RCC 7860 (cell line): ENCODE measurements at regions not wholly inside any gene's neighbourhood (a gene's known extent, or its start where the extent isn't known, plus 50 kb on each side); places are given as distances from the start of the nearest gene placed in this dataset.

ENCODE experiments used
- DNase-seq: peaks from one replicate; pipeline ENCODE4 v3.0.0-alpha.2; 2015; ENCODE audit warnings: low spot score
- FAIRE-seq: peaks from 2 replicates; lab custom pipeline; 2012; peaks lifted over from hg19 to GRCh38; lab: Jason Lieb, UNC

DNA sequence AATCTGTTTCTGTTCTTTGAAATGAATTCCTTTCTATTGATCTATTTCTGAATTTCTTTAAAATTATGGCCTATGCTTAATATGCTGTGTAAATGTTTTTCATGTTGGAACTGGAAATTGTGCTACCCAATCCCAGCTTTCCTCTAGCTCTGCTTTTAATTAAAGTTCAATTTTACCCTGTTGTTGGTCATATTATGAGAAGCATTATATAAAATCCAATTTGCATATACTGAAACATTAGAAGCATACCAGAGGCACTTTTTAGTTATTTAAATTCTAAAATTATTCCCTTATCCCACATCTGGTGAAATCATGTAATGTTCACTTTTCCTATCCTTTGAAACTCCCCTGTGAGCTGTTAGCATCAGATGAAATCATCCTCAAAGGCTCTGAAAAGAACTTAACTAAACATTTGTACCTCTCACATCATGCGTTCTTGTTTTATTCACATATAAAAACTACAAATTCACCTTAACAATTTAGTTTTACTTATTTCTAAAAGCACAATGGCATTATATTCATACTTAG is 160.6 kb upstream of the COL21A1 start:
- DNase-seq (no peak), FAIRE-seq (no peak)

DNA sequence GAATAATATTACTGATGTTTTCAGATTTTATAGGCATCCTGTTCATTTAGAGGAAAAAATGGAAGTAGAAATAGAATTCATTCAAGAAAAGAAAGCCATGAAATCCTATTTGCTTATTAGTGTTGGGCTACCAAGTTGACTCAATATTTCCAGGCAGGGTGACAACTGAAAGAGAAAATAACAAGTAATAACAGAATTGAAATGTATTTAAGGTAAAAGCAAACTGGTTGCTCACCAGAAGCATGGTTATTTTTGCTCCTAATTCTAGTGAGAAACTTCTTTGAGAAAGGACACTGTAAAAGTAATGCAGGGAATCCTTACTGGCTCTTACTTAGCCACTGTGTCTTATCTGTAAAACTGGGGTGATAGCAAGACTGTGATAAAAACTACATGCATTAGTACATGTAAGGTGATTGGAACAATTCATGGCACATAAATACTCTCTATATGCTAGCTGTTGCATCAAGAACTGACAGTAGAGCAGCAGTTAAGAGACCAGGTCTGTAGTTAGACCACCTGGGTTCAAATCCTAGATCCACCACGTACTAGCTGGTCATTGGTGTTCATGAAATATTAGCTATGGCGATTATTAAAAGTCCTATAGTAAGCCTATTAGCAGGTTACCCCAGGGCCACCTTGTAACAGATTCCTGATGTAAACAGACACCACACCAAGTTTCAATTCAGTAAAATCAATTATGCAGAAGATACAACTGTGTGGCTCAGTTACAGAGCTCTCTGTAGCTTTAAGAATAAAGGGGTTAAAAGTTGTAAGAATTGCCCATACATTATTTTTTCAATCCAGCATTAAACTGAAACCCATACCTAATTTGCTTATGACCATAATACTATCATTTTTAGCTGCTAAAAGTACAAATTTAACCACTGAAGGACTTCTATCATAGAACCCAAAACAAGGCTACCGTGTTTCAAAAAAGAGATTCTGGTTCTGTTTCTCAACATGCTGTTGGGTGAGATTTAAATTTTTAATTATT is 159.2 kb upstream of the COL21A1 start:
- FAIRE-seq (no peak), DNase-seq (no peak)

DNA sequence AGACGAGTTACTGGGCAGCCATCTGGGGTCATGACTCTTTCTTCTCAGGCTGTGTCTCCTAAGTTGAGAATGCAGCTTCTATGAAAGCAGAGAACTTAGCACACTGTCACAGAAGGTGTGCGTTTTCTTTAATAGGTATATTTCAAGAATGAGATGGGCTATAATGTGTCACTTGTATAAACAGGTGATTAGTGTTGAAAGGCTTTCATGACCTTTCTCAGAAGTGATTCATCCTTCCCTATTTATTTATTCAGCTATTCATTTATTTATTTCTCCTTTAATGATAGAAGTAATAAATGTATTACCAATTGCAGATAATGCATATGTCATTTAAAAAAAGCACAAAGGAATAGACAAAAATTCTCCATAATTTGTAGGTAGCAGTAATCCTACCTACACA is 157.2 kb upstream of the COL21A1 start:
- FAIRE-seq (no peak), DNase-seq (no peak)

DNA sequence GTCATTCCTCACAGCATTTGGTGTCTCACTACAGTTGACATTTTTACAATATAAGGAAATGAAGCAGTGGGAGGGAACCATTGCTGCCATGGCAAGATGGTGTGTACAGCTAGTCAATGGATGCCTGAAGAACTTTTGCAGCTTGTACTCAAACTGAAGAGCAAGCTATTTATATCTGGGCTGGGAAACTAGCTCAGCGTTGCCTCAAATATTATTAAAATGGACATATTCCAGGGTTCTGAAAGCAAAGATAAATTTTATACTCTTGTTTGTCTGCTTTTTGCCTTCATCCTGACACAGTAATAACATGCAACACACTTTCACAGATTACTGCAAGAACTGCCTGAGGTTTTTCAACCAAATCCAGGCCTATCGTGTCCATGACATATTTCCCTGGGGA is 156.4 kb upstream of the COL21A1 start:
- FAIRE-seq = no peak

DNA sequence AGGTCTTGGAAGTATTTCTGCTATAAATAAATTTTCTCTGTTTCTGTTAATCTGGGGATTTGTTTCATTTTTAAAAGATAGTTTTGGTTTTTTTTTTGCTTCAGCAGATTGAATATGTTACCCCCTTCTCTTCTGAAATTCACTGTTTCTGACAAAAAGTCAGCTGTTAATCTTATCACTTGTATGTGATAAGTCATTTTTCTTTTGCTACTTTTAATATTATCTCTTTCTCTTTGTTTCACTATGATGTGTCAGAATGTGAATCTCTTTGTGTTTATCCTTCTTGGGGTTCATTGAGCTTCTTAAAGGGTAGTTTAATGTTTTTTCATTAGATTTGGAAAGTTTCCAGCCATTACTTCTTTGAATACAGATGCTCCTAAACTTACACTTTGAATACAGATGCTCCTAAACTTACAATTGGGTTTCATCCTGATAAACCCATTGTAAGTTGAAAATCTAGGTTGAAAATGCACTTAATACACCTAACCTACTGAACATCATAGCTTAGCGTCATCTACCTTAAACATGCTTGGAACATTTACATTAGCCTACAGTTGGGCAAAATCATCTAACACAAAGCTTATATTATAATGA is 154.2 kb upstream of the COL21A1 start:
- FAIRE-seq (no peak), DNase-seq (no peak)

More for the DNA sequence above, 156.4 kb upstream of the COL21A1 start:
- DNase-seq = no peak

DNA sequence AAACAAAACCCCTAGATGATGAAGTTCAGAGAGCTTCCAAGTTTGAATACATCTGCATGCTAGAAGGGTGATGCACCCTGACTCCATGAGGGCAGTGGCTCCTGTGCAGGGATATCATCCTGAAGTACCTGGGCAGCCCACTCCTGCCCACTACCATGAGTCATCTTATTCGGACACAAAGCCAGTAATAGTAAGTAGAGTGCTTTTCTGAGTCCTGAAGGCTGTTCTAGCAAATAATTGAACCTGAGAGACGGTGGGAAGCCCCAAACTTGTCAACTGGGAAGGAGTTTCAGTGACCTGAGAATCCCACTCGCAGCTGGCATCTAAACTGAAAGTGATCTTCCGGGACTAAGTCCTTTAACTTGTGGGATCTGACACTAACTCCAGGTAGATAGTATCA is 152.9 kb upstream of the COL21A1 start:
- DNase-seq = peak; percentile 78
- FAIRE-seq = no peak

DNA sequence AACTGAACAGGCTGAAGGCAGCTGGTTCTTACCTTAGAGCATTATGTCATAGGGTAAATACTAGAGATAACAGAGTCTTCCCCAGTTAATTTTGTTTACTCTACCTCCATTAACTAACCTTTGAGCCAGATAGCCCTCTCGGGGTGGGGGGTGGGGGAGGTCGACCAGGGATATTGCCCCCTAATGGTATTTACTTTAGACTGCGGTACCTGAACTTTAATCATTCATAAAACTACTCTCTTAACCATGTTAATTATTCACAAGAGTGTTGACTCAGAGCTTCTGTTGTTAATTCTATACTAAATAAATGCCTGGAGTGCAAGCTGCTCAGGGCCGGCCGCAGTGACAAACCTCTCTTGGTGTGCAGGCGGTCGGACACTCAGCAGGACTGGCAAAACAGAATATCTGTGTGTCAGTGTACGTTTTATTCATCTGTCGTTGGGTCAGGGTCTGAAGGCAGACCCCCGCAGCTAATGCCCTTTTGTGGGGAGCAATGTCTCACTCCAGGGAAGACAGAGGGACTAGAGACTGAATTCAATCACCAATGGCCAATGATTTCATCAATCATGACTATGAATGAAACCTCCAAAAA is 152.4 kb upstream of the COL21A1 start:
- peak; percentile 97 for FAIRE-seq
- DNase-seq = peak; percentile 90

DNA sequence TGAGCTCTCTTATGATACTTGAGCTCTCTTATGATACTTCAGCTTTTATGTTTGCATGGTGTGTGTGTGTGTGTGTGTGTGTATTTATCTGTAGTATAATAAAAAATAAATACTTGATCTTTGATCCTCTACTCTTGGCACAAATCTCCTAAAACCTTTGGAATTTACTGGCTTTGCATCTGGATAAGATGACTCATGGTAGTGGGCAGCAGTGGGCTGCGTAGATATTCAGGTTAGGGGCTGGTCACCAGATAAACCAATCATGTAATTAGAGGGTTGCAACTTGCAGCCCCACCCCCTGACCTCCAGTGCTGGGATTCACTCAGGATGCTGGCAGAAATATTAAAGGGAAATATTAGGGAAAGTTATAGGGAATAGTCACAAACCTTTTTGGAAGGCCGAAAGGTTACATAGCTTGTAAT is 151.9 kb upstream of the COL21A1 start:
- DNase-seq (peak; percentile 72), FAIRE-seq (no peak)

DNA sequence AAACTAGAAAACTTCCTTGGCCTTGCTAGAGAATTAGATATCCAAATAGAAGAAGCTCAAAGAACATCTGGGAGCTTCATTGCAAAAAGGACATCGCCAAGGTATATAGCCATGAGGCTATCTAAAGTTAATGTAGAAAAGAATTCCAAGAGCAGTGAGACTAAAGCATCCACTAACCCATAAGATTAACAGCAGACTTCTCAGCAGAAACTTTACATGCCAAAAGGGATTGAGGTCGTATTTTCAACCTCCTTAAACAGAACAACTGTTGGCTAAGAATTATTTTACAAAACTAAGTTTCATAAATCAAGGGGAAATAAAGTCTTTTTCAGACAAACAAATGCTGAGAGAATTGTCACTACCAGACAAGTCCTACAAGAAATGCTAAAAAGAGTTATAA is 149.1 kb upstream of the COL21A1 start:
- FAIRE-seq (no peak), DNase-seq (no peak)

DNA sequence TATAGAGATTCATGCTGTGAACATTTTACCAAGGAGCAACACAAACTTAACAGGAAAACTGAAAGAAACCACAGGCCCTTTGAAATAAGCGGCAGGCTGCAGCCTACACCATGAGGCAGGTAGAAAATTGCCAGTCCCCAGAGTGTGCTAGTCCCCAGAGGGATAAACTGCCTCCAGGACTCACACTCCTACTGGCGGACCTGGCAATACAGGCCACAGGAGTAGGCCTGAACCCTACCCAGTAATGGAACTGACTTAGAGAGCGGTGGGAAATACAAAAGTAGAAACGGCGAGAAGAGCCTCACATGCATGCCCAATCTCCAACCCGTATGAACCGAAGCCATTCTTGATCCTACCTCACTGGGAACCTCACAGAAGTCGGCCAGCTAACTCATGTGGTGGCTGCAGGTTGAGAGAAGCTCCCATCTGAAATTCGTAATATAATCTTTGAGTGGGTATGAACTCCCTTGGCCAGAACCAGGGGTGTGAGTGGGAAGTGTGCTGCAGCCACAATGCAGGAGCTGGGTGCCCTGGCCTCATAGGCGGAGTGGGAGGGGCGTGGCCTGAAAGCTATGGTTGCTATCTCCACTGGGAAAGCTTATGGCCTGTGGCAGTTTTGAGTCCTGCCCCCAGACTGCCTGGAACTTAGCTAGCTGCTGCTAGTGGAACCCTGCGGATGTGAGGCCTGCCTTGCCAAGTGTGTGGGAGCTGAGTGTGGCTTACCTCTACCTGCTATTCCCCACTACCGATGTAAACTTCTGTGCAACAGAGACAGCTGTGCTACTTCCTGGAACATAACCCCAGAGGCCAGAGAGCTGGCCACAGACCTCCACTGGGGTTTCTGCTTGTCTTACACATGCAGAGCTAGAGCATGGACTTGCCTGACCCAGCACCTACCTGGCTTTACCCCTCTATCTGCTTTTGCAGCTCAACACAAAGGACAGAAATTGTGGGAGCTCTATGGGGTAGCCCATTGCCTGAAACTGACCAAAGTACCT is 146.5 kb upstream of the COL21A1 start:
- DNase-seq = no peak
- FAIRE-seq = no peak

DNA sequence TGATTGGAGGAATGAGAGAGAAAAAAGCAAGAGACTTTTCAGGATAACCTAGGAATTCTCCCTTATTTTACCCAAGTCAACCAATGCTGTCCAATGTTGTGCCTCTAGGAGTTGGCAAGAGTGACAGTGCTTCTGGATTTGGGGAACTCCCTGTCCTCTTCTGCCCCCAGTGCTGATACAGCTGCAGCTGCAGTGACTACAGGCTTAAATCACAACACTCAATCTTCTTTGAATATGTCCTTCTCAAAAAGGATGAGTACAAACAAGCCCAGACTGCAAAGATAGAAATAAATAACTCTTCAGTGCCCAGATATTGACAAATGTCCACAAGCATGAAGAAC is 141.0 kb upstream of the COL21A1 start:
- FAIRE-seq = no peak
- DNase-seq = no peak

DNA sequence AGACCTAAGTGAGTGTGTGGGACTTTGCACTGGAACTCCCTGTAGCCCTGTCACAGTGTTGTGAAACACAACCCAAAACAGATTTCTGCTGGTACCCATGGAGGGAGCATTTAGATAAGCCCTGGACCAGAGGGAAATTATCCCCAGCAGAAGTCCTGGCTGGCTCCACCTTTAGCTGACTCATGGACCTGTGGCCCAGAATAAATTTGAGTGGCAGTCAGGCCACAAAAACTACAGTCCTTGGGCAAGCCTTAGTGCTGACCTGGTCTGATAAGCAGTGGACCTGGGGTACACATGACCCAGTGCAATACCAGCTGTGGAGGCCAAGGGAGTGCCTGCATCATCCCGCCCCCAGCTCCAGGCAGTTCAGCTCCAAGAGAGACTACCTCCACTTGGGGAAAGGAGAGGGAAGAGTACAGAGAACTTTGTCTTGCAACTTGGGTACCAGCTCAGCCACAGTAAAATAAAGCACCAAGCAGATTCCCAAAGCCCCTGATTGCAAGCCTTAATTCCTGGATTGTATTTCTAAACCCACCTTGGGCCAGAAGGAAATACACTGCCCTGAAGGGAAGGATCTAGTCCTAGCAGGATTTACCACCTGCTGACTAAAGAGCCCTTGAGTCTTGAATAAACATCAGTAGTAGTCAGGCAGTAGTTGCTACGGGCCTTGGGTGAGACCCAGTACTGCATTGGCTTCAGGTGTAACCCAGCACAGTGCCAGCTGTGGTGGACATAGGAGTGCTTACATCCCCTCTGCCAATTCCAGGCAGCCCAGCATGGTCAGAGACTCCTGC is 140.4 kb upstream of the COL21A1 start:
- DNase-seq (no peak), FAIRE-seq (no peak)

DNA sequence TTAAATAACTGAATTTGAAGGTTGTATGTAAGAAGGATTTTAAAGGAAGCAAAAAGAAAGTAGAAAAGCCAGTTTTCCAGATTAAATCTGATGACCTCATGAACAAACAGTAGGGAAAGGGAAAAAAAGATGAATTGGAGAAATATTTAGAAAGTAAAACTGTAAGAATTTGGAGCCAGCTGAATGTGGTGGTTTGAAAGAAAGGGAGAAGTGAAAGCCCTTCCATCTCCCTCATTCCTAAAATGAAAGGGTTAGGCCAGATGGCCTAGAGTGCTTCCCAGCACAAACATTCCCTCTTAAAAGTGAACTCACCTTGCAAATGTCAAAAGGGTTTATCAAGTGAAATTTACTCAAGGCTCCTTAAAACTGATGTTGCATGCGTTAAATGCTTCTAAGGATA is 139.3 kb upstream of the COL21A1 start:
- FAIRE-seq (no peak), DNase-seq (no peak)

DNA sequence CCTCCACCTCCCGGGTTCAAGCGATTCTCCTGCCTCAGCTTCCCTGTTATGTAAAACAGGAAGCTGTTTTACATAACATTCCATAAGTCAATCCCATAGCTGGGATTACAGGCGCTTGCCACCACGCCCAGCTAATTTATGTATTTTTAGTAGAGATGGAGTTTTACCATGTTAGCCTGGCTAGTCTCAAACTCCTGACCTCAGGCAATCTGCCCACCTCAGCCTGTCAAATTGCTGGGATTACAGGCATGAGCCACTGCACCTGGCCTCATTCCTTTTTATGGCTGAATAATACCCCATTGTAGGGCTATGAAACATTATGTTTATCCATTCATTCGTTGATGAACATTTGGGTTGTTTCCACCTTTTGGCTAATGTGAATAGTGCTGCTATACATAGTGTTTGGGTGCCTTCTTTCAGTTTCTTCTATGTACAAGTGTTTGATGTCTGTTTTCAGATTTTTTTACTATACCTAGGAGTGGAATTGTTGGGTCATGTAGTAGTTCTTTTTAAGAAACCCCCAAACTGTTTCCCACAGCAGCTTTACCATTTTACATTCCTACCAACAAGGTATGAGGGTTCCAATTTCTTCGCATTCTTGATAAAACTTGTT is 138.7 kb upstream of the COL21A1 start:
- FAIRE-seq = no peak
- DNase-seq = no peak

DNA sequence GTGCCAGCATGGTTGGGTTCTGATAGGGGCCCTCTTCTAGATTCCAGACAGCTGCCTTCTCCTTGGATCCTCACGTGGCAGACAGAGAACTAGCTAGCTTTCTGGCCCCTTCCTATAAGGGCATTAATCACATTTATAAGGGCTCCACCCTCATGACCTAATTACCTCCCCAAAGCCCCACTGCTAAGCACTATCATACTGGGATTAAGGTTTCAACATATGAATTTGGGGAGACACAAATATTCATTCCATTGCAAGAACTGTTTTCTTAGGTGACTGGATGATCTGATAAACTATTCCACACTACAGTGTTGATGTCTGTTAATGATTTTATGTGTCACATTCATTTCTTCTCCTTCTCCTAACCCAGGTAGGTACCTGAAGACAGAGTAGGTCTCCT is 135.8 kb upstream of the COL21A1 start:
- FAIRE-seq (no peak), DNase-seq (no peak)

DNA sequence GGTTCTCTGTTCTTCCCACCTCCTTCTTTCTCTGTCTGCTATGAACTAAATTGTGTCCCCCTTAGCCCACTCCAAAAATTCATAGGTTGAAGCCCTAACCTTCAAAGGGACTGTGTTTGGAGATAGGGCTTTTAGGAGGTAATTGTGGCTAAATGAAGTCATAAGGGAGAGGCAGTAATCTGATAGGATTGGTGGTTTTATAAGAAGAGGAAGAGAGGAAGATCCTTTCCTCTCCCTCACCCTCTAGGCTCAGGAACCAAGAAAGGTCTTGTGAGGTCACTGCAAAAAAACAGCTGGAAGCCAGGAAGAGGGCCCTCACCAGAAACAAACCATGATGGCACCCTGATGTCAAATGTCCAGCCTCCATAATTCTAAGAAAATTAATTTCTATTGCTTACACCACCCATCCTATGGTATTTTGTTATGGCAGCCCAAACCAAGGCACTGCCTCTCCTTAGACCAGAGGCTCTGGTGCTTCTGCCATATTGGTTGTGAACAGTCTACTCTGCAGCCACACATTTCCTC is 135.1 kb upstream of the COL21A1 start:
- FAIRE-seq (no peak), DNase-seq (no peak)

DNA sequence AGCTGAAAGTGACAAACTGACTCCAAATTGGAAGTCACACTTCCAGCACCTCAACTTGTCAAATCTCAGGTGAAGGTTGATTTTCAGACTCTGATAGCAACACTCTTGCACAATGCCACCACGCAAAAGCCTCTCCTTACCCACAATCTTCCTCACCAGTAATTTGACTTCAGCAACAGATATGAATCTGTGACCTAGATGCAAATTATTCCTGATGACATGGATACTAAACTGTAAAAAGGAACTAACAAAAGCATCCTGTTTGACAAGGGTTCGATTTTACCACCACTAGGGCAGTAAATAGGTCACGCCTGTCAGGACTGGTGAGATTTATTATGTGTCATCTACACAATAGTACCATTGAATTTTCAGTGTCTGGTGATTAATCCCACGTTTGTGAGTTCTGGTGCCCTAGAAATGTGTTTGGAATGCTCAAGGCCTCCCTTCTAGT is 134.4 kb upstream of the COL21A1 start:
- no peak for DNase-seq
- no peak for FAIRE-seq

DNA sequence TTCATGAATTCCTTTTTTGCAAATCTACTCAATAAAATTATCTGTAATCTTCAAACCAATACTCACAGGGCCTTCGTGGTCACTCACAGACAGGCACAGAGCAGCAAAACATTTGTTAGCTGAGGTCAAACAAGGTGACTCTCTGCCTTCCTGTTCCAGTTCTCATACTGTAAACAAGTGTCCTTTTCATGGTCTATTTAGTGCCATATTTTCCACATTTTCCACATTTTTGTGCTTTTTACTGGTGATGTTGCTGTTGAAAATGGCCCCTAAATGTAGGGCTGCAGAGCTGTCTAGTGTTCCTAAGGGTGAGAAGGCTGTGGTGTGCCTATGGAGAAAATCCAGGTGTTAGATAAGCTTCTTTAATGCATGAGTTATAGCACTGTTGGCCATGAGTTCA is 133.1 kb upstream of the COL21A1 start:
- DNase-seq (no peak), FAIRE-seq (no peak)

DNA sequence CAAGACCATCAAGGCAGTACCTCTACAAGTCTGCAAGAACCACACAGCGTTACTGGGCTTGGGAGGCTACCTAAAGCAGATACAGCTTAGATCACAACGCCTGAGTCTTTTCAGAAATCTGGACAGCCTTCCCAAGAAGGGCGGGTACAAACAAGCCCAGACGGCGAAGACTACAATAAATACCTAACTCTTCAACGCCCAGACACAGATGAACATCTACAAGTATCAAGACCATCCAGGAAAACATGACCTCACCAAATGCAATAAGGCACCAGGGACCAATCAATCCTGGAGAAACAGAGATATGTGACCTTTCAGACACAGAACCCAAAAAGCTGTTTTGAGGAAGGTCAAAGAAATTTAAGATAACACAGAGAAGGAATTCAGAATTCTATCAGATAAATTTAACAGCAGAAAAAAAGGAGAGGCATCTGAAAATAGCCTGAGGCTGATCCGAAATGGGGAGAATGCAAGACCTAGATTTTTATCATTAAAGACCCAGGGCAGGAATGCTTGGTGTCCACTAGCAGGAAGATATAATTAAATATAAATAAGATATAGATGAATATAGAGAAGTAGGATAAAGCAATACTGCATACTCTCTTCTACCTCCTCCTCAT is 131.7 kb upstream of the COL21A1 start:
- DNase-seq = no peak
- FAIRE-seq = no peak
